ENCODE measurements at regions not wholly inside any gene's neighbourhood (a gene's known extent, or its start where the extent isn't known, plus 50 kb on each side); places are given as distances from the start of the nearest gene placed in this dataset.
"Not testable (repeated sequence)": the region's sequence is repeated elsewhere in the genome, so short reads cannot be mapped to it uniquely, and the experiment has no call there.

- no peaks in the 10 kb centered on the region for H3K9me3 ChIP-seq
- no peak overlapping the region for H3K4me3 ChIP-seq
- no peak for ATAC-seq
- TF ChIP-seq, protein P1, sequence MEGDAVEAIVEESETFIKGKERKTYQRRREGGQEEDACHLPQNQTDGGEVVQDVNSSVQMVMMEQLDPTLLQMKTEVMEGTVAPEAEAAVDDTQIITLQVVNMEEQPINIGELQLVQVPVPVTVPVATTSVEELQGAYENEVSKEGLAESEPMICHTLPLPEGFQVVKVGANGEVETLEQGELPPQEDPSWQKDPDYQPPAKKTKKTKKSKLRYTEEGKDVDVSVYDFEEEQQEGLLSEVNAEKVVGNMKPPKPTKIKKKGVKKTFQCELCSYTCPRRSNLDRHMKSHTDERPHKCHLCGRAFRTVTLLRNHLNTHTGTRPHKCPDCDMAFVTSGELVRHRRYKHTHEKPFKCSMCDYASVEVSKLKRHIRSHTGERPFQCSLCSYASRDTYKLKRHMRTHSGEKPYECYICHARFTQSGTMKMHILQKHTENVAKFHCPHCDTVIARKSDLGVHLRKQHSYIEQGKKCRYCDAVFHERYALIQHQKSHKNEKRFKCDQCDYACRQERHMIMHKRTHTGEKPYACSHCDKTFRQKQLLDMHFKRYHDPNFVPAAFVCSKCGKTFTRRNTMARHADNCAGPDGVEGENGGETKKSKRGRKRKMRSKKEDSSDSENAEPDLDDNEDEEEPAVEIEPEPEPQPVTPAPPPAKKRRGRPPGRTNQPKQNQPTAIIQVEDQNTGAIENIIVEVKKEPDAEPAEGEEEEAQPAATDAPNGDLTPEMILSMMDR (IDR thresholded peaks at IDR 0.05): no peak
- intact Hi-C loops (cut with DNase I): no loop called here
- H3K27me3 ChIP-seq: no peaks in the 10 kb centered on the region
- DNase-seq: no peak
- H3K27ac ChIP-seq: no peak overlapping the region
- H3K4me1 ChIP-seq: no peaks in the 10 kb centered on the region
- H3K36me3 ChIP-seq: no peaks in the 10 kb centered on the region
Observed at GRCh38 chr1:171397851-171398469, 84.0 kb downstream of the FMO4 start.

DNA sequence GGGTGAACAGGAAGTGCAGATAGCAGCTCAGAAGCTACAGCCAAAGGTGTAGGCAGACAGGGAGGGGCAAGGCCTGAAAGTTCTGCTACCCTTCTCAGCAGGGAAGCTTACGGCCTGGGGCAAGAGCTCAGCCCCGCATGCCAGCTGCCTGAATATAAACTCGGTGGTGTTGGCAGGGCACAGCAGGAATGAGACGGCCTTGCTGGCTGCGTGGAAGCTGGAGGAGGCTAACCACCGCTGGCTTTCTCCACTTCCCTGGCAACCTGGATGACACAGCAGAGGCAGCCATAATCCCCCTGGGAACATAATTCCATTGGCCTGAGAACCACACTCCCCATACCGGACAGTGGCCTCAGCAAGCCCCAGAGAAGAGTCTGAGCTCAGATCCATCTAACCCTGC is 81.9 kb upstream of the PRRC2C start:
- DNase-seq (no peak), ATAC-seq (no peak)
- TF ChIP-seq, protein P1 (IDR thresholded peaks at IDR 0.05): no peak
- Histone ChIP-seq H3K27ac (no peak overlapping the region), H3K36me3 (no peaks in the 10 kb centered on the region), H3K27me3 (no peaks in the 10 kb centered on the region), H3K9me3 (no peaks in the 10 kb centered on the region), H3K4me1 (no peaks in the 10 kb centered on the region), H3K4me3 (no peak overlapping the region)
- intact Hi-C loops (cut with DNase I): no loop called here

- TF ChIP-seq, protein P1 (IDR thresholded peaks at IDR 0.05): no peak
- Histone ChIP-seq H3K4me3 (no peak overlapping the region), H3K4me1 (no peaks in the 10 kb centered on the region), H3K27me3 (no peaks in the 10 kb centered on the region), H3K9me3 (no peaks in the 10 kb centered on the region), H3K27ac (no peak overlapping the region), H3K36me3 (no peaks in the 10 kb centered on the region)
- intact Hi-C loops (cut with DNase I): no loop called here
- no peak for DNase-seq
- ATAC-seq: no peak
Observed at GRCh38 chr1:171405391-171405714, 80.0 kb upstream of the PRRC2C start.

- H3K4me1 ChIP-seq; DNase-seq; H3K27ac ChIP-seq; intact Hi-C loops (cut with DNase I); H3K27me3 ChIP-seq; ATAC-seq; H3K9me3 ChIP-seq; H3K4me3 ChIP-seq; H3K36me3 ChIP-seq: not testable (repeated sequence)
Observed at GRCh38 chr1:171413557-171413956, 71.8 kb upstream of the PRRC2C start.

DNA sequence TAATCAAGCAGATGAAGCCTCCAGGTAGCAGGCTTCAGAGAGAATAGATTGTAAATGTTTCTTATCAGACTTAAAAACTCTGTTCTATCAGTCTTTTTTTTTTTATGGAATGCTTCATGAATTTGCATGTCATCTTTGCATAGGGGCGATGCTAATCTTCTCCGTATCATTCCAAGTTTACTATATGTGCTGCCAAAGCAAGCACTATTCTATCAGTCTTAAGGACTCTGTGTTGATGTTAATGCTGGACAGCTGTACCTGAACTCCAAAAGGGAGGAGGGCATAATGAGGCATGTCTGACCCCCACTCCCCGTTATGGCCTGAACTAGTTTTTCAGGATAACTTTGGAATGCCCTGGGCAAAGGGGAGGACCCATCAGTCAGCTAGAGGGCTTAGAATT is 66.8 kb upstream of the PRRC2C start:
- TF ChIP-seq, protein P1 (IDR thresholded peaks at IDR 0.05): no peak
- intact Hi-C loops (cut with DNase I): no loop called here
- Histone ChIP-seq H3K4me3 (no peak overlapping the region), H3K27ac (no peak overlapping the region), H3K27me3 (no peaks in the 10 kb centered on the region), H3K4me1 (no peaks in the 10 kb centered on the region), H3K36me3 (no peaks in the 10 kb centered on the region), H3K9me3 (no peaks in the 10 kb centered on the region)
- DNase-seq (no peak), ATAC-seq (no peak)

DNA sequence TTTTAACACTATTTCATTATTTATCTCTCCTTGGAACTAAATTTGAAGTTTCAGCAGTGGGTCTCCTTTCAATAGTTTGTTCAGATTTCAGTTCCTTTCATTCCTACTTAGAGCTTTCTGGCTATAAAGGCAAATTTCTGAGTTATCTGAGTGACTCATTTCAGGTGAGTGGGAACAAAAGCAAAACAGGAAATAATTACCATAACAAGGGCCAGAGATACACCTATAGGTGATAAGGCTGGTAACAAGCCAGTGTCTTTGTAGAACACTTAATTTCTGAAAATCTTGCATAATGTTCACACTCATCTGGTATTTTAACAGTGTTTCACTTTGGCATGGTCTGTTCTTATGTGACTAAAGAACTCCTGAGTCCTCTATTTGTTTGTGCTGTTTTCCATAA is 64.5 kb upstream of the PRRC2C start:
- no peak overlapping the region for H3K4me3 ChIP-seq
- no peaks in the 10 kb centered on the region for H3K9me3 ChIP-seq
- DNase-seq (no peak), ATAC-seq (peak; percentile 25)
- intact Hi-C loops (cut with DNase I): no loop called here
- H3K36me3 ChIP-seq: no peaks in the 10 kb centered on the region
- TF ChIP-seq, protein P1 (IDR thresholded peaks at IDR 0.05): no peak
- no peaks in the 10 kb centered on the region for H3K4me1 ChIP-seq
- H3K27ac ChIP-seq: no peak overlapping the region
- H3K27me3 ChIP-seq: no peaks in the 10 kb centered on the region
